CD1c-positive myeloid dendritic cell (primary cell): ENCODE measurements at regions not wholly inside any gene's neighbourhood (a gene's known extent, or its start where the extent isn't known, plus 50 kb on each side); places are given as distances from the start of the nearest gene placed in this dataset.

Experiments
- DNase-seq: peaks from one replicate; pipeline ENCODE4 v3.0.0-alpha.2; 2016; ENCODE audit errors: extremely low spot score

DNA sequence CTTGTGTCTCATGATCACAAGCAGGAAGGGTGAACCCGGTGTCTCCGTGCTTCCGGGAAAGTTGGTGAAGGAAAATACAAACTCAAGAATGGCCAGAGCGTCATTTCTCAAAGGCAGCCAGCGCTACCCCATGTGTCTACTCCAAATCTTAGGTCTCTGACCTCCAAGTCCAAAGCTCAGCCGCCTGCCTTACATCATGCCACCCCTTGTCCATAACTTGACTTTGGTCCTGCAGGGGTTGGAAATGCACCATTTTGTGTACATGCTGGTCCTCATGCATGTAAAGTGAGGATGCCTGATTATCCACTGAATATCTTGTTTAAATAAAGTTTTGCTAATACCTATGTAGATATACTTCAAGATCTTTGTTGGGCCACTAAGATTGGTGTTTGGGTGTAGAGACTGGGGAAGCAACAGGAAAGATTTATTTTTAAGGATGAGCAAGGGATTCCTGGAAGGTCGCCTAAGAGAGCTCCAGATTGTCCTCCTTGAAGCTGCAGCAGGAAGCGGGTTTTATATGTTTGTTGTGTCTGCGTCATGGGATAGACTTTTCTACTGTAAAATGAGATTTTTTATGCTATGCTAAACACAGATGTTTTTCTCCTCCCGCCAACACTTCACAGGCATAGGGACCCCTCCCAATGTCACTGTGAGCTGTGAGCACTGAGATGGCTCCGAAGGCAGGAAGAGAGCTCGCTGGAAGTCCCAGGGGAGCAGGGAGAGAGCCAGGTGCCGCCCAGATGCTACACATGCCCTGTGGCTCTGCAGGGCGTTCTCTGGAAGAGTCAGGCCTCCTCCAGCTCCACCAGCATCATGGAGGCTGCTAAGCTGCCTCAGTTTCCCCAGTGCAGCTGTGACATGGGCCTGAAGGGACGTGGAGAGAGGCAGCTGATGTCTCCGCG, 176.2 kb upstream of the HDAC4 start:
- DNase-seq = no peak

- DNase-seq = no peak
These were observed 175.2 kb upstream of the HDAC4 start for GRCh38 chr2:239575931-239576445.

GRCh38 chr2:239574434-239575156, 173.8 kb upstream of the HDAC4 start:
- no peak for DNase-seq

GRCh38 chr2:239574054-239574433, 173.2 kb upstream of the HDAC4 start:
- DNase-seq = no peak

- no peak for DNase-seq
These were observed 170.2 kb upstream of the HDAC4 start for GRCh38 chr2:239570971-239571520.

DNA sequence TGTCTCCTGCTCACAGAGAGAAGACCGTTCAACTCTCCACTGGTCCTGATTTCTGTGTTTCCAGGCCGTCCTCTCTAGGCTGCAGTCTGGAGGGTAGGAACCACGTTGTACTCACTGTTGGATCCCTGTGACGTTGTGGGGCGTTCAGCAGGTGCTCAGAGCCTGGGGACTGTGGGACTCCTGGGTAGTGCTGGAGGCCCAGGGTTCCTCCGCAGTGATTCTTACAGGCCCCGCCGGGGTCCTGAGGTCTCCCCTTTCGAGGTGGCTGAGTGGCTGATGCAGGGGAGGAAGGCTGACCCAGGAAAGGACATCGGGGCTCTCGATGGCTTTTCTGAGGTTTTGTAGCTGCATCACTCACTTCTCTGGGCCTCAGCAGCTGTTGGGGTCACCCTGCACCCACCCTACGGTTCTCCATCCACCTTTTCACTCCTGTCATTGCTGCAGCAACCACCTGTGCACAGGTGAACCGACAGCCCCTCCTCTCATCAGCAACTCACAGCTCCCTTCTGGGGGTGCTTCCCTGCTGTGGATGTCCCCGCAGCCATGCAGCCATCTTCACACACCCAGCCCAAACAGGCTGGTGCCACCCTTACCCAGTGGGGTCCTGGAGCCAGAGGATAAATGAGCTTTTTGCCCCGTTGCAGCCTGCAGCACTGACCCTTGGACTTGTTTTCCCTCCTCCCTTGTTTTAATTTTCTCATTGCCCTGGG, 169.6 kb upstream of the HDAC4 start:
- DNase-seq = no peak

DNA sequence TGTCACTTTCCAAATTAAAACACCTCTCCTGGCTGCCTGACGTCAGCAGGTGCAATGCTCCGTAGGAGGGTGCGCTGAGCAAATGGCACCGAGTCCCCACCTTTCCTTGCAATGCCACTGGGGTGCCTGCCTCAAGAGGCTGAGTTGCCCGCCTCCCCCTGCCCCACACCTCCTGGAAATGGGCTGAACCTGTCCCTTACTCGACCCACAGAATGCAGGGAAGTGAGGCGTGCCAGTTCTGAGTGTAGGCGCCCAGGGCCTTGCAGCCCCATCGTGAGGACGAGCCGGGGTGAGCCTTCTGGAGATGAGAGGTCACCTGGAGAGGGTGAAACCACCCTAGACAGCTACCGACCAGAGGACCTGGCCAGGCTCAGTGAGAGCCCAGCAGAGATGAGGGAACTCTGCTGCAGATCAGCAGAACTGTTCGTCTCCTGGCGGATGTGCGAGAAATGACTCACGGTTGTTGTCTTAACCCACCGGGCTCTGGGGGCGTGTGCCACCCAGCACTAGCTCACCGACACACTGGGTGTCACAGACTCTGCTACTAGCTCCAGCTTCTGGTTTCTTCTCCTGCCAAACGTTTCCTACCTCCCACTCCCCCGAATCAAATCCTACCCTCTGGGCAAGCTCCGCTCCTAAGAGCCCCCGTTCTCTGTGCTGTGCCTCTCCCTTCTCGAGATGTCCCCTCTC, 168.7 kb upstream of the HDAC4 start:
- DNase-seq = no peak

- DNase-seq = no peak
These were observed 167.8 kb upstream of the HDAC4 start for GRCh38 chr2:239568601-239569000.

- DNase-seq = no peak
These were observed 167.0 kb upstream of the HDAC4 start for GRCh38 chr2:239567786-239568185.

DNA sequence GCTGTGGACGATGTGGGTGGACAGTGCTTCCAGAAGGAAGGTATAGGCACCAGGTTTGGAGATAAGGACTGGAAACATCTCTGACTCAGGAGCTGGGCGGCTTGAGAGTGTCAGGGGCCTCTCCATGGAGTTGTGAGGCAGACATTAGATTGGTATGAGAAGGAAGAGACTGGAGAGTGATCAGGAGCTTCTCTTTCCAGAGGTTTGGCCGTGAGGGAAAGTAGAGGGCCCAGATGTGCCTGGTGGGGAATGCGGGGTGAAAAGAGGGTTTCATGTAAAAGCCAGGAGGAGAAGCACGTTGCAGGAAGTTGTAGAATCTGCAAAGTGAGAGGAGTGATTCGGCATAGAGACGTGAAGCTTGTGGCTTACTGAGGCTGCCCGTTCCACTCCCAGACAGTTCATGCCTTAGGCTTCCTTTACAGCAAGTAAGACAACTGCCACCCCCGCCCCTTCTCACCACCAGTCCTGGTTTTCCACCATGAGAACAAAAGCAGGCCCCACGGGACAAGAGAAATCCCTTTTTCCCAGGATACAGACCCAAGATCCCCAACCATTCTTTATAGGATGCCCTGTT, 166.3 kb upstream of the HDAC4 start:
- no peak for DNase-seq

DNA sequence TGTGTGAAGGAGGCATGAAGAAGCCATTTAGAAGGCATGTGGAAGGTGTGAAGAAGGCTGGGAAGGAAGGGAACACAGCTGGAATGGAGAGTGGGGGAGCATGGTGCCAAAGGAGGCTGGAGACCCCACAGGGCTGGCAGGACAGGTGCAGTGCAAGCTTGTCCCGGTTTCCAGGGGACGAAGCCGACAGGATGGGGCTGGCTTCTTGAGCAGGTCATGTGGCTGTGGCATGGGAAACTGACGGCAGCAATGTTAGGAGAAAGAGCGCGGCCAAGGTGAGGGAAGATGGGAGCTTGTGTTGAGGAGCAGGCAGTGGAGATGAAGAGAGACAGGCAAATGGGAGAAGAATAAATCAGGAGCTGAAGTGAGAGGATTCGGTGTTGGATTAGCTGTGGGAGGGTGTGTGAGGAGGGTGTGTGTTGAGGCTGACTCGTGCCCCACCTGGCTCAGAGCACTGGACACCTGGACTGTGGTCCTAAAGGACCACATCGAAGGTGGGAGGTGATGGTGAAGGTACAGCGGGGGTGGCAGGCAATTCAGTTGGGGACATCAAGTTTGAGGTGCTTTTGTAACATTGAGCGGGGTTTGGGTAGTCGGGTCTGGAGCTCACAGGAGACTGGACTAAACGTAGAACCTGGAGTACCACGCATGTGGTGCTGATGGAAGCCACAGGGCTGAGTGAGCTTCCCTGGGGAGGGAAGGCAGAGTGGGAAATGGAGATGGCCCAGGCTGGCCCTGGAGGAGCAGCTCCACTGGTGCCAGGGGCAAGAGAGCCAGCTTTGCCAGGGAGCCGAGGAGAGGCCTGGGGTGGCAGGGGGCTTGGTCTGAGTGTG, 165.6 kb upstream of the HDAC4 start:
- no peak for DNase-seq

- no peak for DNase-seq
These were observed 163.8 kb upstream of the HDAC4 start for GRCh38 chr2:239564587-239564986.

- DNase-seq = no peak
These were observed 162.7 kb upstream of the HDAC4 start for GRCh38 chr2:239563561-239563960.

GRCh38 chr2:239561446-239562001, 160.7 kb upstream of the HDAC4 start:
- DNase-seq = no peak

- DNase-seq = no peak
These were observed 158.8 kb upstream of the HDAC4 start for GRCh38 chr2:239559417-239560261.

- no peak for DNase-seq
These were observed 157.8 kb upstream of the HDAC4 start for GRCh38 chr2:239558661-239559060.

GRCh38 chr2:239557516-239557915, 156.7 kb upstream of the HDAC4 start:
- DNase-seq = no peak

- DNase-seq = no peak
These were observed 154.7 kb upstream of the HDAC4 start for GRCh38 chr2:239555571-239555905.
